Esophagus squamous epithelium (tissue), 5 donors: ENCODE measurements at regions not wholly inside any gene's neighbourhood (a gene's known extent, or its start where the extent isn't known, plus 50 kb on each side); places are given as distances from the start of the nearest gene placed in this dataset.

Source experiments
- DNase-seq: peaks from one replicate; lab custom pipeline; 2025; lab: John Stamatoyannopoulos, UW
- H3K27ac ChIP-seq, 4 donors: fragments of 200-600 bp; sonication (generic); one replicate each; pipeline ENCODE4 v1.5.1; 2016 to 2019; ENCODE audit warnings: mild to moderate bottlenecking in 1 of 4
- H3K27me3 ChIP-seq, 4 donors: fragments of 200-600 bp; sonication (generic); 1 replicate in 3 of 4; 2 replicates in 1 of 4; pipeline versions ENCODE4 v1.5.1 to v1.6.0; 2017 to 2021; ENCODE audit warnings: antibody characterized with exemption in 1 of 4
- H3K36me3 ChIP-seq, 3 donors: fragments of 200-600 bp; sonication (generic); one replicate each; pipeline ENCODE4 v1.5.1; 2016 to 2019
- H3K4me1 ChIP-seq, 3 donors: fragments of 200-600 bp; sonication (generic); one replicate each; pipeline ENCODE4 v1.5.1; 2017 to 2019
- H3K4me3 ChIP-seq, 4 donors: fragments of 200-600 bp; sonication (generic); 1 replicate in 3 of 4; 2 replicates in 1 of 4; pipeline ENCODE4 v1.5.1; 2016 to 2019; ENCODE audit warnings: mild to moderate bottlenecking in 2 of 4, moderate library complexity in 1 of 4
- H3K9me3 ChIP-seq, 3 donors: fragments of 200-600 bp; sonication (generic); one replicate each; pipeline ENCODE4 v1.5.1; 2016 to 2019
- POLR2A ChIP-seq, 4 donors: fragments of 450-650 bp; IDR thresholded peaks; one replicate each; pipeline ENCODE4 v1.6.1; 2017; ENCODE audit warnings: antibody characterized with exemption in 4 of 4, mild to moderate bottlenecking in 4 of 4, moderate library complexity in 3 of 4
- WGBS, 2 donors: methylation state at CpG; one replicate each; pipeline ENCODE4 v1.1.5; 2018; 5-methylcytosine and 5-hydroxymethylcytosine counted together
- intact Hi-C: fragments of 100-400 bp; cut with DNase I; formaldehyde crosslinking; loops from one replicate; pipeline ENCODE4 v1.15.0; 2022
- TF ChIP-seq, protein P1 (sequence below), 6 experiments: fragments of 450-650 bp in 4 of 6; fragments of 200-600 bp in 2 of 6; sonication (generic) in 2 of 6; IDR thresholded peaks; one replicate each; pipeline ENCODE4 v1.5.1; 2016 to 2019; ENCODE audit warnings: antibody characterized with exemption in 6 of 6, mild to moderate bottlenecking in 4 of 6, moderate library complexity in 4 of 6
- donor health status: DM: yes; HTN: yes; CAD: no.

DNA sequence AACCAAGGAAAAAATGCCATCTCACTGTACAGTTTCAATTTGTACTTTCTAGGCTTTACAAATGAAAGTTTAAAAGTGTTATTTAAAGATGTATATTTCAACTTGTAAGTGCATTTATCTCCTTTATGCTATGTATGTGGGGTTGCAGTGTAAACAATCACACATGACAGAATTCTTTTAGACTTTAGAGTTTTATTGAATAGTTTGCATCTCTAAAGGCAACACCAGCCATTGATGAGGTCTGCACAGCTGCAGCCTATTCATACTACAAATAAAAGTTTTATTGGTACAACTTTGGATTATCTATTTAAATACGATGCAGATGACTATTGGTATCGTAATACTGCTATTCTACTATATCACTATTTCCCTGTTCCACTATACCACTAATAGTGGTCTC, 894.4 kb upstream of the B3GALT2 start:
- TF ChIP-seq, protein P1, sequence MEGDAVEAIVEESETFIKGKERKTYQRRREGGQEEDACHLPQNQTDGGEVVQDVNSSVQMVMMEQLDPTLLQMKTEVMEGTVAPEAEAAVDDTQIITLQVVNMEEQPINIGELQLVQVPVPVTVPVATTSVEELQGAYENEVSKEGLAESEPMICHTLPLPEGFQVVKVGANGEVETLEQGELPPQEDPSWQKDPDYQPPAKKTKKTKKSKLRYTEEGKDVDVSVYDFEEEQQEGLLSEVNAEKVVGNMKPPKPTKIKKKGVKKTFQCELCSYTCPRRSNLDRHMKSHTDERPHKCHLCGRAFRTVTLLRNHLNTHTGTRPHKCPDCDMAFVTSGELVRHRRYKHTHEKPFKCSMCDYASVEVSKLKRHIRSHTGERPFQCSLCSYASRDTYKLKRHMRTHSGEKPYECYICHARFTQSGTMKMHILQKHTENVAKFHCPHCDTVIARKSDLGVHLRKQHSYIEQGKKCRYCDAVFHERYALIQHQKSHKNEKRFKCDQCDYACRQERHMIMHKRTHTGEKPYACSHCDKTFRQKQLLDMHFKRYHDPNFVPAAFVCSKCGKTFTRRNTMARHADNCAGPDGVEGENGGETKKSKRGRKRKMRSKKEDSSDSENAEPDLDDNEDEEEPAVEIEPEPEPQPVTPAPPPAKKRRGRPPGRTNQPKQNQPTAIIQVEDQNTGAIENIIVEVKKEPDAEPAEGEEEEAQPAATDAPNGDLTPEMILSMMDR (IDR thresholded peaks at IDR 0.05), result no peak
- no peak for TF ChIP-seq POLR2A (IDR thresholded peaks at IDR 0.05)
- DNase-seq, result no peak
- Histone ChIP-seq H3K4me1 (no peaks in the 10 kb centered on the region), H3K4me3 (no peak overlapping the region), H3K27me3 (no peaks in the 10 kb centered on the region), H3K36me3 (no peaks in the 10 kb centered on the region), H3K9me3 (no peaks in the 10 kb centered on the region), H3K27ac (no peak overlapping the region)
- 85 to 92% methylated on average over 2 of the region's 2 CpGs for WGBS, 2 donors
- intact Hi-C loops, result no loop called here

DNA sequence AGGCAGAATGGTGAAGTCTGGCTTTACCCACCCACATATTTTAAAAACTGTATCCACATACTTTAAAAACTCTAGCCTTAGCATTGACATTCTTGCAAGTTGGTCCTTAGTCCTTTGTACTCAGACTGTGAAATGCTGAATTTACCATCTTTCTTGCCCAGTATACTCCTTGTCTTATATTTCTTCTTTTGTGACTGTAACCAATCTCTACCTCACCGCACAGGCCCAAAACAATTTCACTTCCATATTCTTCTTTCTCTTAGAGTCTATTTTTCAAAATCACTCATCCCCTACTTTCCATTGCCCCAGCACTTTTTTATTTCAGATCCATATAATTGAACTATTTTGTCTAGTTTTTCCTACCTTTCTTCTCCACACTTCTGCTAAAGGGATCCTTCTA, 892.4 kb upstream of the B3GALT2 start:
- Histone ChIP-seq H3K4me1 (no peaks in the 10 kb centered on the region), H3K4me3 (no peak overlapping the region), H3K27me3 (no peaks in the 10 kb centered on the region), H3K27ac (no peak overlapping the region), H3K9me3 (no peaks in the 10 kb centered on the region), H3K36me3 (no peaks in the 10 kb centered on the region)
- WGBS, 2 donors, result 81 to 88% methylated on average over 1 of the region's 1 CpG
- intact Hi-C loops, result no loop called here
- DNase-seq, result no peak
- TF ChIP-seq POLR2A (IDR thresholded peaks at IDR 0.05), result no peak
- TF ChIP-seq, protein P1 (IDR thresholded peaks at IDR 0.05), result no peak

DNA sequence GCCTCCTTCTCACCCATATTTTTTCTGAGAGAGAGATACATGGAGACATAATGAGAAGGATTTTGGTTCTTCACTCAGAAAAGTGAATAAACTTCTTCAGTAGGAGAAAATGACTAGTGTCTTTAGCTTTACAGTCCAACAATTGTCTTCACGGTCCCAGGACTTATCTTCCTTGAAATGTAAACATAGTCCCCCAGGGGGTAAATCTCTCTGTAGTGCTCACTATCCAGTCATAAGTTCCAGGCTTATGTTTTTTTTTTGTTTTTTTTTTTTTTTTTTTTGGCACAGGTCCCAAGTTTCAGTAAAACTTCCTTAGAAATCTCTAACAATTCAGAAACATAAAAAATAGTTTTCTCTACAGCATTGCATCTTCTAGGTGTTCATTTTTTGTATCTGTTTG, 890.2 kb upstream of the B3GALT2 start:
- H3K9me3 ChIP-seq, result no peaks in the 10 kb centered on the region
- H3K4me3 ChIP-seq, result no peak overlapping the region
- WGBS, 2 donors, result 16 to 33% methylated on average over 1 of the region's 1 CpG
- intact Hi-C loops, result no loop called here
- TF ChIP-seq, protein P1 (IDR thresholded peaks at IDR 0.05), result no peak
- TF ChIP-seq POLR2A (IDR thresholded peaks at IDR 0.05), result no peak
- no peak overlapping the region for H3K27ac ChIP-seq
- no peaks in the 10 kb centered on the region for H3K36me3 ChIP-seq
- DNase-seq, result no peak
- H3K4me1 ChIP-seq, result no peaks in the 10 kb centered on the region
- H3K27me3 ChIP-seq, result no peaks in the 10 kb centered on the region

DNA sequence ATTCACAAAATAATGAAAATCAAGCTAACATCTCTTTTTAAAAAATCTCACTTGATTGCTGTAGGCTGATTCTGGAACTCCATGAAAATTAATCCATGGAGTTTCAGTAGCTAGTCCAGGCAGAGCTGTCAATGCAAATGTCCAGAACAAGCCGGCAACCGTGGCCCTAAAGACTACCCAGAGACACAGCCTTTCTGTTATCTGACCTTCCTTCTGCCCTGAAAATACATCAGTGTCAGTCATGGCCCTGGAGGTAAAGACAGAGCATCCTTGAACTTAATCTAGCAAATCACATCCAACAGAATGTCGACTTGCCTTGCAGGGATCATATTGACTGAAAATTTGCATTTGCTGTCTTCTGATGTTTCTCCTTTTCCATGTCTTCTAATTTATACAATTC, 887.4 kb upstream of the B3GALT2 start:
- no peaks in the 10 kb centered on the region for H3K27me3 ChIP-seq
- H3K4me3 ChIP-seq, result no peak overlapping the region
- 47 to 63% methylated on average over 3 of the region's 3 CpGs for WGBS, 2 donors
- intact Hi-C loops, result no loop called here
- TF ChIP-seq, protein P1 (IDR thresholded peaks at IDR 0.05), result no peak
- TF ChIP-seq POLR2A (IDR thresholded peaks at IDR 0.05), result no peak
- no peaks in the 10 kb centered on the region for H3K4me1 ChIP-seq
- no peak overlapping the region for H3K27ac ChIP-seq
- H3K36me3 ChIP-seq, result no peaks in the 10 kb centered on the region
- H3K9me3 ChIP-seq, result no peaks in the 10 kb centered on the region
- no peak for DNase-seq

DNA sequence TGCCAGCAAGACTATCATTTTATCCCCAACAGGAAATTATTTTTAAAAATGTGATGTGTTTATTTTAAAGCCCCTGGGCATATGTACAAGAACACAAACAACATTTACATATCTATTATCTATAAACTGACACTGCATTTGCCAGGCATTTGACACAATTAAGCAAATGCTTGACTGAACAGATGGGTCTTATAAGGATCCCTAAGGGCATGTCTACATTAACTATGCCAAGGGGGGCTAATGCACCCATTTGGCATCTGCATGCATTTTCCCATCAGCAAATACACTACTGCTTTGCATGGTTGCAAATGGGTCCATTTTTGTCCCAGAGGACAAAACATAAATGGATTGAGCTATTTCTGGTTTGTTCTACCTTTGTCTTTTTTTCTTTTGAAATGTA, 884.8 kb upstream of the B3GALT2 start:
- Histone ChIP-seq H3K27me3 (no peaks in the 10 kb centered on the region), H3K9me3 (no peaks in the 10 kb centered on the region), H3K27ac (no peak overlapping the region), H3K36me3 (no peaks in the 10 kb centered on the region), H3K4me3 (no peak overlapping the region), H3K4me1 (no peaks in the 10 kb centered on the region)
- intact Hi-C loops, result no loop called here
- no peak for TF ChIP-seq POLR2A (IDR thresholded peaks at IDR 0.05)
- TF ChIP-seq, protein P1 (IDR thresholded peaks at IDR 0.05), result no peak
- DNase-seq, result no peak
